Astrocyte of the spinal cord (primary cell): ENCODE measurements at regions not wholly inside any gene's neighbourhood (a gene's known extent, or its start where the extent isn't known, plus 50 kb on each side); places are given as distances from the start of the nearest gene placed in this dataset.
"Not testable (repeated sequence)": the region's sequence is repeated elsewhere in the genome, so short reads cannot be mapped to it uniquely, and the experiment has no call there.

Experiments
- DNase-seq: peaks from one replicate; pipeline ENCODE4 v3.0.0; 2011; ENCODE audit warnings: low read depth, low spot score
- H3K4me3 ChIP-seq: 2 replicates; pipeline ENCODE4 v1.5.1; 2011; ENCODE audit warnings: low read depth, mild to moderate bottlenecking, low read length, moderate library complexity
- in situ Hi-C: cut with HindIII; loops from 2 replicates; pipeline ENCODE4 v1.10.0; 2017; ENCODE audit warnings: low sequenced_read_pairs
- TF ChIP-seq, protein P1 (sequence below): IDR thresholded peaks from 2 replicates; pipeline ENCODE4 v1.5.1; 2012; ENCODE audit warnings: low read depth, mild to moderate bottlenecking, low read length, inconsistent platforms

DNA sequence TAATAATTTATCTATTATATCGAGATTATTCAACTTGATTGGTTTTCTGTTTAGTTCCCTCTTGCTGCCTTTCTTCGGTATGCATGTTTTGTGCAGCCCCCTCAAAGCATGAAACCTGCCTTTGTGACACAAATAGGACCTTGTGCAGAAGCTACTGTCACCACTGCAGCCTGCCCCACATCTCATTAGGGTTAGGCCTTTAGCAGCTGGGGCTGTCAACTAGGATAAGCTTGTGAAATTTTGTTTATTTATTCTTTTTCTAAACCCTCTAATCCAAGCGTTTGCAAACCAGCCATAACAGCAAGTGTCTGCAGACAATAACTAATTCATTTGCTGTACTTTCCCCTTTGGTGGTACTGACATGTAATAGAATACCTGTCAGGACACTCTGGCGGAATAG is 258.9 kb downstream of the RCHY1 start:
- DNase-seq: no peak
- no peak overlapping the region for H3K4me3 ChIP-seq
- TF ChIP-seq, protein P1, sequence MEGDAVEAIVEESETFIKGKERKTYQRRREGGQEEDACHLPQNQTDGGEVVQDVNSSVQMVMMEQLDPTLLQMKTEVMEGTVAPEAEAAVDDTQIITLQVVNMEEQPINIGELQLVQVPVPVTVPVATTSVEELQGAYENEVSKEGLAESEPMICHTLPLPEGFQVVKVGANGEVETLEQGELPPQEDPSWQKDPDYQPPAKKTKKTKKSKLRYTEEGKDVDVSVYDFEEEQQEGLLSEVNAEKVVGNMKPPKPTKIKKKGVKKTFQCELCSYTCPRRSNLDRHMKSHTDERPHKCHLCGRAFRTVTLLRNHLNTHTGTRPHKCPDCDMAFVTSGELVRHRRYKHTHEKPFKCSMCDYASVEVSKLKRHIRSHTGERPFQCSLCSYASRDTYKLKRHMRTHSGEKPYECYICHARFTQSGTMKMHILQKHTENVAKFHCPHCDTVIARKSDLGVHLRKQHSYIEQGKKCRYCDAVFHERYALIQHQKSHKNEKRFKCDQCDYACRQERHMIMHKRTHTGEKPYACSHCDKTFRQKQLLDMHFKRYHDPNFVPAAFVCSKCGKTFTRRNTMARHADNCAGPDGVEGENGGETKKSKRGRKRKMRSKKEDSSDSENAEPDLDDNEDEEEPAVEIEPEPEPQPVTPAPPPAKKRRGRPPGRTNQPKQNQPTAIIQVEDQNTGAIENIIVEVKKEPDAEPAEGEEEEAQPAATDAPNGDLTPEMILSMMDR: no peak
- in situ Hi-C loops: no loop called here

DNA sequence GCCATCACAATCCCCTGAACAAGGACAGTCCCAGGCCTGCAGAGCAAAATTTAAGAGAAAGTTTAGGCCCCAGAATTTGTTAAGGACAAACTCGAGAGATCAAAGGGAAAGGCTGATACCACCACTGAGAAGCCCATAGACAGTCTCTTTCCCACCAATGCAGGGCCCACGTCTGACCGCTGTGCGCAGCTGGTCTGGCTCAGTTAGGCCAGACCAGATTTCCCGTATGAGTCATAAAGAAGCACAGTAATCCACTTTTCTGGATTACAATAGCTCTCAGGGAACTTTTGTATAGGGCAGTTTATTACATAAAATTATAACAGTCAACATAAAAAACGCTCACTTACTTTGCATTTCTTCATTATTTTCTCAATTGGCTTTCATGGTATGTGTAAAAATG is 259.5 kb downstream of the RCHY1 start:
- in situ Hi-C loops: no loop called here
- no peak overlapping the region for H3K4me3 ChIP-seq
- no peak for DNase-seq
- TF ChIP-seq, protein P1: no peak

DNA sequence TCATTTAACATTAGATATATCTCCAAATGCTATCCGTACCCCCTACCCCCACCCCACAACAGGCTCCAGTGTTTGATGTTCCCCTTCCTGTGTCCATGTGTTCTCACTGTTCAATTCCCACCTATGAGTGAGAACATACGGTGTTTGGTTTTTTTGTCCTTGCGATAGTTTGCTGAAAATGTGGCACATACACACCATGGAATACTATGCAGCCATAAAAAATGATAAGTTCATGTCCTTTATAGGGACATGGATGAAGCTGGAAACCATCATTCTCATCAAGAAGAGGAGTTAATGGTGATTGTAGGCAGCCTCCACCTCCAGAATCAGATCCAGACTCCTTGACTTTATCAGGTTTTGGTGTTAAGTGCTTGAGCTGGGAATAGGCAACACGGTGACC is 261.1 kb downstream of the RCHY1 start:
- H3K4me3 ChIP-seq, DNase-seq, in situ Hi-C loops: not testable (repeated sequence)

DNA sequence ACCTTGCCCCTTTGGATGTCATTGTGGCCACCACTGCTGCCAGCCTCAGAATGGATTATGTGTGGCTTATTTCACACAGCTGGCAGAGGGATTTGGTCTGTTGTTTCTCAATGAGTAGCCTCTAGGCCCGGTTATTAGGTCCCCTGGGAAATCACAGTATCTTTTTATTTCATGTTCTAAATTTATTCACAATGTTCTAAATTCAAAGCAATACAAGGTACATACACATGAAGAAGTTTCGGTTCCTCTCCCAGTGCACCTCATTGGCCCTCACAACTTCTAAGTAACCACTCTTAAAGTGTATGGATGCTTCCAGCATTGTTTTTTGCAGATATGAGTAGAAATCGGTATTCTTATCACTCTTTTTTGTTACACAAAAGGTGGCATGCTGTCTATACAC is 262.7 kb downstream of the RCHY1 start:
- H3K4me3 ChIP-seq: no peak overlapping the region
- in situ Hi-C loops: no loop called here
- TF ChIP-seq, protein P1: no peak
- DNase-seq: no peak

DNA sequence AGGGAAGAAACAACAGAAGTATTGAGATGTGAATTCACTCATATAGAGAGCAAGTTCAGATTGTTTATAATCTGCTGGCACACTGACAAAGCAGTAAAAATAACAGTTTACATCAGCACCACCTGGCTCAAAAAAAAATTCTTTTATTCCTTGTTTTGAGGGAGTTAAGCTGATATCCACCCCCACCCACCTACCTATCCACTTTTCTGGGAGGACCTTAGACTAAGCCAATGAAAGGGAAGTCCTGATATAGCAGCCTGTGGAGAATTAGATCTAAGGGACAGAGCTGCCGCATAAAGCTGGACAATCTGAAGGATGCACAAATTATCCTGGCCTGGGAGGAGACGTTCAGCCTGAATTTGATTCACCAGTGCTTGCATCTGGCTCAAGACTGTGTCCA is 264.5 kb downstream of the RCHY1 start:
- no peak for DNase-seq
- H3K4me3 ChIP-seq: no peak overlapping the region
- TF ChIP-seq, protein P1: no peak
- in situ Hi-C loops: no loop called here

DNA sequence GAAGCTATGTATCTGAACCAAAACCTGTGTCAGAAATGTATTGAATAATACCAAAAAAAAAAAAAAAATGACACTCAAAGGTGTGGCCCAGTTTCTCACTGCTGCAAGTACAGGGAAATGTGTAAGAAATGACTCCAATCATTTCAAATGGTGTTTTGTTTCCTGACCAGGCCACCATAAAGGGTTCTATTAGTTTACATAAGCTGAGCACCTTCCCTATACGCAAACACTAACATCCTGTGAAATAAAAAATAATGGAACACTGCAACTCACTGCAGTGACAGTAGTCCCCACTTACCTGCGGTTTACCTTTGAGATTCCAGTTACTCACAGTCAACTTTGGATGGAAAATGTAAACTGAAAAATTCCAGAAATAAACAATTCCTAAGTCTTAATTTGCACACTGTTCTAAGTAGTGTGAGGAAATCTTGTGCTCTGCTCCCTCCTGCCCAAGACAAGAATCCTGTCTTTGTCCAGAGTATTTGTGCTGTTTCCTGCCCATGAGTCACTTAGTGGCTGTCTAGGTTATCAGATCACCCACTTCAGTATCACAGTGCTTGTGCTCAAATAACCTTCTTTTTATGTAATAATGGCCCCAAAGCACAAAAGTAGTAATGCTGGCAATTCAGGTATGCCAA is 265.3 kb downstream of the RCHY1 start:
- in situ Hi-C loops: no loop called here
- no peak for DNase-seq
- H3K4me3 ChIP-seq: no peak overlapping the region
- TF ChIP-seq, protein P1: no peak

DNA sequence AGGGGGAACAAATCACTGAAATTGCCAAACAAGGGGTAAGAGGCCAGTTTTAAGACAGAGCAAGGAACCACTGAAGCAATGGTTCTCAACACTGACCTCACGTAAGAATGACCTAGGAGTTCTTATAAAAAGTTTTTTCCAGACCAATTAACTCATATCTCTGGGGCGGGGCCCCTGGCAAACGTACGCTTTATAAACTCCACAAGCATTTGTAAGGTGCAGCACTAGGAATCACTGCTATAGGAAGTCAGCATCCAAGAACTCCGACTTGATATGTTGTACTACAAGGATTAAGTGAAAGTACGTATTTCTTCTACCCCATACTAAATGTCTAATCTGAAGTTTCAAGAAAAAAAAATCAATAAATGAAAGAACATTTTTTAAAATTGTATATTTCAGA is 269.9 kb downstream of the RCHY1 start:
- TF ChIP-seq, protein P1: no peak
- in situ Hi-C loops: no loop called here
- no peak overlapping the region for H3K4me3 ChIP-seq
- no peak for DNase-seq
